ENCODE measurements at regions not wholly inside any gene's neighbourhood (a gene's known extent, or its start where the extent isn't known, plus 50 kb on each side); places are given as distances from the start of the nearest gene placed in this dataset.
"Not testable (repeated sequence)": the region's sequence is repeated elsewhere in the genome, so short reads cannot be mapped to it uniquely, and the experiment has no call there.

DNA sequence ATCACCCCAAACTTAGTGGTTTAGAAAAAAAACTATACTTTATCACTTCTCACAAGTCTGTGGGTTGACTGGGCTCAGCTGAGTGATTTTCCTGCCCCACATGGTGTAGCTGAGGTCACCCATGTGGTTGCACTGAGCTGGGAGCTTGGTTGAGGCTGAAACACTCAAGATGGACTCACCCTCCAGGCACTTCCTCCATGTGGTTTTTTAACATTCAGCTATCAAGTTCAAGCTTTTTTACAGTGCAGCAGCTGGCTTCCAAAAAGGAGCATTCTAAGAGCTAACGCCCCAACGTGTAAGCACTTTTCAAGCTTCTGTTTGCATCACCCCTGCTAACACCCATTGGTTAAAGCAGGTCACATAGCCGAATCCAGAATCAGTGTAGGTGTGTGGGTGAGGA lies 105.9 kb upstream of the CREB1 start:
- H3K4me3 ChIP-seq (ENCODE audit: low read length) = no peak overlapping the region
- no peak overlapping the region for H3K27ac ChIP-seq (ENCODE audit: low read length)
- peaks cover 3% of the 10 kb centered on the region for H3K9me3 ChIP-seq (ENCODE audit: control insufficient read depth, low read depth, low read length)
- H3K36me3 ChIP-seq (ENCODE audit: control insufficient read depth, insufficient read depth, low read length) = no peaks in the 10 kb centered on the region
- no peaks in the 10 kb centered on the region for H3K4me1 ChIP-seq (ENCODE audit: control insufficient read depth, insufficient read depth, low read length)
- WGBS (ENCODE audit: insufficient coverage, low lambda C conversion rate) = no CpG with 5 or more reads among the region's 3 CpGs
- DNase-seq = no peak
- H3K27me3 ChIP-seq (ENCODE audit: control insufficient read depth, insufficient read depth, low read length) = peaks cover 8% of the 10 kb centered on the region

DNA sequence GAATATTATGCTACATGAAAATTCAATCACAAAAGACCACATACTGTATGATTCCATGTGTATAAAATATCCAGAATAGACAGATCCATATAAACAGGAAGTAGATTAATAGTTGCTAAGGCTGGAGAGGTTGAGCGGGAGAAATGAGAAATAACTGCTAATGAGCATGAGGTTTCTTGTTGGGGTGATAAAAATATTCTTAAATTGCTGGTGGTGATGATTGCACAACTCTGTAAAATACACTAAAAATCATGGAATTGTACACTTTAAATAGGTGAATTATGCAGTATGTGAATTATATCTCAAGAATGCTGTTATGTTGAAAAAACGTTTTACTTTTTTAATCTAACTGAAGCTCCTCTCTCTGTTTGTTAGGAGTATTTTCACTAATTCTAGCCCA lies 101.8 kb upstream of the CREB1 start:
- H3K4me1 ChIP-seq (ENCODE audit: control insufficient read depth, insufficient read depth, low read length) = no peaks in the 10 kb centered on the region
- WGBS (ENCODE audit: insufficient coverage, low lambda C conversion rate) = 92% methylated on average over 2 of the region's 2 CpGs
- H3K36me3 ChIP-seq (ENCODE audit: control insufficient read depth, insufficient read depth, low read length) = no peaks in the 10 kb centered on the region
- H3K4me3 ChIP-seq (ENCODE audit: low read length) = no peak overlapping the region
- H3K27me3 ChIP-seq (ENCODE audit: control insufficient read depth, insufficient read depth, low read length) = peaks cover under 1% of the 10 kb centered on the region
- no peak overlapping the region for H3K27ac ChIP-seq (ENCODE audit: low read length)
- peaks cover 3% of the 10 kb centered on the region for H3K9me3 ChIP-seq (ENCODE audit: control insufficient read depth, low read depth, low read length)
- DNase-seq = no peak

DNA sequence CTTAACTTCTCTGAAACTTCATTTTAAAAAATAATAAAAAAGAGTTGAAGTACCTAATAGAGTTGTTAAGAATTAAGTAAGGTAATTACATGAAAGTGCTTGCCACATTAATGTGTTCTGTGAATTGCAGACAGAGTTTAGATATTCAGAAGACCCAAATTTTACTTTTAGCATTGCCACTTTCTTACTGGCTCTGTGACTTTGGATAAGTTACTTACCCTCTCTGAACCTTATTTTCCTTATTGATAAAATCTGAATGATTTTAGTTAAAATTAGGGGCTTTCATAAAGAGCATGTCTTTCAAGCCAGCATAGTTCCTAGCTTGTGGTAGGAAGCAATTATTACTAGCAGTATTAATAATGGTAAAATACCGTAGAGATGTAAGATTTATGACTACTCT lies 101.2 kb upstream of the CREB1 start:
- DNase-seq = no peak
- Histone ChIP-seq H3K27me3 (ENCODE audit: control insufficient read depth, insufficient read depth, low read length) (no peaks in the 10 kb centered on the region), H3K4me1 (ENCODE audit: control insufficient read depth, insufficient read depth, low read length) (no peaks in the 10 kb centered on the region), H3K9me3 (ENCODE audit: control insufficient read depth, low read depth, low read length) (no peaks in the 10 kb centered on the region), H3K27ac (ENCODE audit: low read length) (no peak overlapping the region), H3K36me3 (ENCODE audit: control insufficient read depth, insufficient read depth, low read length) (no peaks in the 10 kb centered on the region), H3K4me3 (ENCODE audit: low read length) (no peak overlapping the region)
- no CpG with 5 or more reads among the region's 1 CpG for WGBS (ENCODE audit: insufficient coverage, low lambda C conversion rate)

DNA sequence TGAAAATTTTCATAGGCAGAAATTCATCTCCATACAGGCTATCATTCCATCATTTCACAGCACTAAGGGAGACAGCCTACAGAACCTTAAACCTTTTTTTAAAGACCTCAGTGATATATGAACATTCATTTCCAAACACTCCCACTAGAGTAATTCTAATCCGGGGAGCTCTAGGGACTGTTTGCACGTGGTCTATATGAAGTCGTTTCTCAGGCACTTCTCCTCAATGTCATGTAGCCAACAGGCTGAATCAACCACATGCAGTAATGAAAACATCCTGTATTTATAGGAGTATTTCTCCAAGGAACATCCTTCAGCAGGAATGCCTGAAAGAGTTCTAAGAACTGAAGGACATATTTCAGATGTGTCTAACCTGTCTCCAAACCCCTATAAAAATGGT lies 97.3 kb upstream of the CREB1 start:
- Histone ChIP-seq H3K36me3 (ENCODE audit: control insufficient read depth, insufficient read depth, low read length) (no peaks in the 10 kb centered on the region), H3K27me3 (ENCODE audit: control insufficient read depth, insufficient read depth, low read length) (no peaks in the 10 kb centered on the region), H3K4me1 (ENCODE audit: control insufficient read depth, insufficient read depth, low read length) (no peaks in the 10 kb centered on the region), H3K9me3 (ENCODE audit: control insufficient read depth, low read depth, low read length) (no peaks in the 10 kb centered on the region), H3K4me3 (ENCODE audit: low read length) (no peak overlapping the region), H3K27ac (ENCODE audit: low read length) (no peak overlapping the region)
- WGBS (ENCODE audit: insufficient coverage, low lambda C conversion rate) = no CpG with 5 or more reads among the region's 3 CpGs
- DNase-seq = peak in 1 of 2 donors; percentile 8

DNA sequence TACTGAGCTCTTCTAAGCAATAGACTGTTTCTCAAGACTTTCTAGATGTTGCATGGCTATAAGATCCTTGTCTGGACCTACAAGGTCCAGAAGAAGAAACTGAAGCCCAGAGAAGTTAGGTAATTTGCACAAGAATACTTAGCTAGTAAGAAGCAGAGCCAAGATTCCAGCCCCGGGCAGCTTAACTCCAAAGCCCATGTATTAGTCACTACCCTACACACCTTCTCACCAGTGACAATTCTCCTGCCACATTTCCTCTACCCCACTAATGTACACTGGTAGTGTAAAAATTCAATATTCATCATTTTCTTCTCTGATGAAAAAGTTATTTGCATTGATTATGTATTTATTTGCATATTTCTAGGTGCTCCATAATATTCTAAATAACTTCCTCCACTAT lies 95.5 kb upstream of the CREB1 start:
- H3K36me3 ChIP-seq (ENCODE audit: control insufficient read depth, insufficient read depth, low read length) = no peaks in the 10 kb centered on the region
- H3K4me1 ChIP-seq (ENCODE audit: control insufficient read depth, insufficient read depth, low read length) = no peaks in the 10 kb centered on the region
- DNase-seq = no peak
- H3K9me3 ChIP-seq (ENCODE audit: control insufficient read depth, low read depth, low read length) = no peaks in the 10 kb centered on the region
- no peak overlapping the region for H3K27ac ChIP-seq (ENCODE audit: low read length)
- WGBS (ENCODE audit: insufficient coverage, low lambda C conversion rate) = 0% methylated on average over 1 of the region's 1 CpG
- H3K27me3 ChIP-seq (ENCODE audit: control insufficient read depth, insufficient read depth, low read length) = no peaks in the 10 kb centered on the region
- no peak overlapping the region for H3K4me3 ChIP-seq (ENCODE audit: low read length)

DNA sequence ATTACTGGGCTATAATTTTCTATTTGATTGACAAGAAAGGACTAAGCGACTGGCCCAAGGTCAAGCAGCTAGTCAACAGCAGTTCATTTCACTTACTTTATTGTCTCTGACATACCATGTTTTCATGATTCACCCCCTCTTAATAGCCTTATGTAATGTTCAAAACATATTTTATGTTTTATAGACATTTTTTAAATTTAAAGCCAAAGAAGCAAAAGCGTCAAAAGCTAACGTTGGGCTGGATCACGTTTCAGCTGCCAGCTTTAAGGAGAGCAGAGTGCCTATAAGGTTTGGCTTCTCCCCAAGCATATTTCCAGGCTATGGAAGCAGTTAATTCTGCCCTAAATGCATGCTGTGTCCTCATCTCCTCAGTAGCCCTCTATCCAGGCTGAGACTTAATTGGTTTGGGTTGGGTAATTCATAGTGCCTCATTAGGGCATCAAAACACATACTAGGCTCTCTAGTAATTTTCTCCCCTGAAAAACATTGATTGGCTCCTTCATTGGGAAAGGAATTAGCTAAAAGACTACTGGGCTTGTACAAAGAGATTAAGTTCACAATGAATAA lies 94.8 kb upstream of the CREB1 start:
- Histone ChIP-seq H3K4me1 (ENCODE audit: control insufficient read depth, insufficient read depth, low read length) (no peaks in the 10 kb centered on the region), H3K27me3 (ENCODE audit: control insufficient read depth, insufficient read depth, low read length) (no peaks in the 10 kb centered on the region), H3K4me3 (ENCODE audit: low read length) (no peak overlapping the region), H3K27ac (ENCODE audit: low read length) (no peak overlapping the region), H3K9me3 (ENCODE audit: control insufficient read depth, low read depth, low read length) (no peaks in the 10 kb centered on the region), H3K36me3 (ENCODE audit: control insufficient read depth, insufficient read depth, low read length) (no peaks in the 10 kb centered on the region)
- WGBS (ENCODE audit: insufficient coverage, low lambda C conversion rate) = 100% methylated on average over 2 of the region's 4 CpGs
- DNase-seq = no peak

DNA sequence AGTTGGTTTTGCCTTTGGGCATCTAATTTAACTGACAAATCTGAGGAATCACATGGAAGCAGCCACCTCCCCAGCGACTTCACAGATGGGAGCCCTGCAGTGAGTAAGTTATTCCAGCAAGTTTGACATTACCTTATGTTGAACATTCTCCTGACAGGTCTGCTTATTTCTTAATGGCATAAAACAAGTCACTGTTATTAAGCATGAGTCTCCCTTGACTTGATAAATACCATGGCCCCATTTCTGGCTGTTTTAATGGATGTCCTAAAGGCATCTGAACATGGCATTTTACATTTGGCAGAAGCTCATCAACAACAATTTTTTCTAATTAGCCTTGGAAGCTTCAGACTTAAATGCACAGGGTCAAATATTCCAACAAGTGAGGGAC lies 92.6 kb upstream of the CREB1 start:
- H3K9me3 ChIP-seq (ENCODE audit: control insufficient read depth, low read depth, low read length) = no peaks in the 10 kb centered on the region
- no CpG with 5 or more reads among the region's 1 CpG for WGBS (ENCODE audit: insufficient coverage, low lambda C conversion rate)
- no peak overlapping the region for H3K27ac ChIP-seq (ENCODE audit: low read length)
- no peaks in the 10 kb centered on the region for H3K36me3 ChIP-seq (ENCODE audit: control insufficient read depth, insufficient read depth, low read length)
- no peak overlapping the region for H3K4me3 ChIP-seq (ENCODE audit: low read length)
- DNase-seq = no peak
- no peaks in the 10 kb centered on the region for H3K27me3 ChIP-seq (ENCODE audit: control insufficient read depth, insufficient read depth, low read length)
- no peaks in the 10 kb centered on the region for H3K4me1 ChIP-seq (ENCODE audit: control insufficient read depth, insufficient read depth, low read length)

DNA sequence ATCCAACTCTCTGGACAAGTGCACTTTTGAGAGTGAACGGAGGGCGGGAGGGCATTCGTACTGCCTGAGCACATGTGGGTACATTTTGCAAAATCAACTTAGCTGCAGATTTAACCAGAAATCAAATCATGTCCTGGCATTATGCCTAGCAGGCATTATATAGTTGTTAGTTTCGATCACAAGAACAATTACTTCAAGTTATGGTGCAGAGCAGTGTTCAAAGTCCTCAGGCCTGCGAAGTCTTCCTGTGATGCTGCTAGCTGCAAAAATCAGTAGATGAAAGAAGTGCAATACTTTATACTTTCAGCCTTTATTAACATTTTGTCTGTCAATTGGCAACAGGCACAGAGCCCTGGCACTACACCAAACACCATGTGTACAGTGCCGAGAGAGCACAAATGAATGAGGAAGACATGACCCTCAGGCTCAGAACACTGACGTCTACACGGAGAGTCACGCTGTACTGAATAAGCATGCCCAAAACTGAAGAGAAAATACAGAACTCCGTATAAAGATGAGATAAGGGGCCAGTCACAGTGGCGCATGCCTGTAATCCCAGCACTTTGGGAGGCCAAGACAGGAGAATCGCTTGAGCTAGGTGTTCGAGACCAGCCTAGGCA lies 92.1 kb upstream of the CREB1 start:
- H3K36me3 ChIP-seq (ENCODE audit: control insufficient read depth, insufficient read depth, low read length) = no peaks in the 10 kb centered on the region
- H3K4me1 ChIP-seq (ENCODE audit: control insufficient read depth, insufficient read depth, low read length) = no peaks in the 10 kb centered on the region
- WGBS (ENCODE audit: insufficient coverage, low lambda C conversion rate) = 100% methylated on average over 1 of the region's 13 CpGs
- H3K4me3 ChIP-seq (ENCODE audit: low read length) = no peak overlapping the region
- peaks cover under 1% of the 10 kb centered on the region for H3K27me3 ChIP-seq (ENCODE audit: control insufficient read depth, insufficient read depth, low read length)
- no peak overlapping the region for H3K27ac ChIP-seq (ENCODE audit: low read length)
- no peaks in the 10 kb centered on the region for H3K9me3 ChIP-seq (ENCODE audit: control insufficient read depth, low read depth, low read length)
- peak; percentile 4 to 5 for DNase-seq

DNA sequence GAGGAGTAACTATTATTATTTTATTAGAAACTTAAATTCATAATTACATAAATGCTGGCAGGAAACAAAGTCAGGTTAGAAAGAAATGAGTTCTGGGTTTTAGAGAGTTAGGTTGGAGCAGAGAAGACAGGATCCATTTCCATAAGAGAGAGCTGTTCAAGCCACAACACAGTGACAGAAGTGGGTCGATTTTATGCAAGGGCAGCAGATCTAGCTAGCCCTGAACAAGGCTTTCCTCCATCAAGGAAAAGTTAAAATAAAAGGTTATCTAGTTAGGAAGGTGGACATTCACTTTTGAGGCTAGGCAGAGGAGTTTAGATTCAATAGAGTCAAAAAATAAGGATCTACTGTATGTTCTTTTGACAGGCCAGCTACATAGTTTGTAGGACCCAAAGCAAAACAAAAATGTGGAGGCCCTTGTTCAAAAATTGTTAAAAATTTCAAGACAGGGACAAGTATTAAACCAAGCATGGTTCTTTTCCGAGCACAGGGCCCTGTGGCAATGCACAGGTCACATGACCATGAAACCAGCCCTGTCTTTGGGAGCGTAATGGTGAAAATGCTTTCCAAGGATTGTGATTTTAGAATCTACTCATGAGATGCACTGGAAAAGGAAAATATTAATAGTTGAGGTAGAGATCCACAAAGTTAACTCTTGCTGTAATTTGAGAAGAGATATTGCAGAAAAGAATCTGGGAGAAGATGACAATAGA lies 91.2 kb upstream of the CREB1 start:
- no CpG with 5 or more reads among the region's 3 CpGs for WGBS (ENCODE audit: insufficient coverage, low lambda C conversion rate)
- no peak overlapping the region for H3K27ac ChIP-seq (ENCODE audit: low read length)
- peaks cover 4% of the 10 kb centered on the region for H3K27me3 ChIP-seq (ENCODE audit: control insufficient read depth, insufficient read depth, low read length)
- no peaks in the 10 kb centered on the region for H3K36me3 ChIP-seq (ENCODE audit: control insufficient read depth, insufficient read depth, low read length)
- no peak for DNase-seq
- H3K4me3 ChIP-seq (ENCODE audit: low read length) = no peak overlapping the region
- H3K4me1 ChIP-seq (ENCODE audit: control insufficient read depth, insufficient read depth, low read length) = no peaks in the 10 kb centered on the region
- no peaks in the 10 kb centered on the region for H3K9me3 ChIP-seq (ENCODE audit: control insufficient read depth, low read depth, low read length)

DNA sequence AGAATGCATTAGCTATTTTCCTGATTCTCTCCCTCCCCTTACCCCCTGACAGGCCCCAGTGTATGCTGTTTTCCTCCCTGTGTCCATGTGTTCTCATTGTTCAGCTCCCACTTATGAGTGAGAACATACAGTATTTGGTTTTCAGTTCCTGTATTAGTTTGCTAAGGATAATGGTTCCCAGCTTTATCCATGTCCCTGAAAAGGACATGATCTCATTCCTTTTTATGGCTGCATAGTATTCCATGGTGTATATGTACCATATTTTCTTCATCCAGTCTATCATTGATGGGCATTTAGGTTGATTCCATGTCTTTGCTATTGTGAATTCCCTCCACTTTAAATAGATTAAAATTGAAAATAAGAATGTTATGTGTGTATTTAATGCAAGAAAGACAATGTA lies 89.9 kb upstream of the CREB1 start:
- not testable (repeated sequence) for H3K4me1 ChIP-seq (ENCODE audit: control insufficient read depth, insufficient read depth, low read length); H3K9me3 ChIP-seq (ENCODE audit: control insufficient read depth, low read depth, low read length); H3K36me3 ChIP-seq (ENCODE audit: control insufficient read depth, insufficient read depth, low read length); H3K27me3 ChIP-seq (ENCODE audit: control insufficient read depth, insufficient read depth, low read length); H3K4me3 ChIP-seq (ENCODE audit: low read length); DNase-seq; H3K27ac ChIP-seq (ENCODE audit: low read length)

DNA sequence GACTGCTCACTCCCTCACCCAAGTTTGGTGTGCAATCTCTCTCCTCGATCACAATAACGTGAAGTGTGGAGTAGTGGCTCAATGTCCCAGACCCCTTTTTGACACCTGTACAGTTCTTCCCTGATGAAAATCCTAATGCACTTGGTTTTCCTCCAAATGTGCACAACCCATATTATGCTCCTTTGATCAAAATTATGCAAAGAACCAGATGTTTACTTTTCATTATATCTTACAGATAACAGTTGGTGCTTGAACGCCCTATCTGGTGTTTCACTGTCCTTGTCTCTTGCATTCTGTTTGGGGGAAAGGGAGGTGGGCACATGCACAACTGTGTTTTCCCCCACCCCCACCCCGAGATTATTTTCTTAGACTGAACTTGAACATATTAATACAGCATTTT lies 85.0 kb upstream of the CREB1 start:
- Histone ChIP-seq H3K36me3 (ENCODE audit: control insufficient read depth, insufficient read depth, low read length) (no peaks in the 10 kb centered on the region), H3K27ac (ENCODE audit: low read length) (no peak overlapping the region), H3K27me3 (ENCODE audit: control insufficient read depth, insufficient read depth, low read length) (peaks cover 11% of the 10 kb centered on the region), H3K4me3 (ENCODE audit: low read length) (no peak overlapping the region), H3K4me1 (ENCODE audit: control insufficient read depth, insufficient read depth, low read length) (no peaks in the 10 kb centered on the region), H3K9me3 (ENCODE audit: control insufficient read depth, low read depth, low read length) (no peaks in the 10 kb centered on the region)
- WGBS (ENCODE audit: insufficient coverage, low lambda C conversion rate) = 83% methylated on average over 2 of the region's 4 CpGs
- DNase-seq = no peak
